Testis (tissue), 2 donors: ENCODE measurements at regions not wholly inside any gene's neighbourhood (a gene's known extent, or its start where the extent isn't known, plus 50 kb on each side); places are given as distances from the start of the nearest gene placed in this dataset.

Experiments
- CTCF ChIP-seq, 3 experiments: fragments of 450-650 bp in 2 of 3; fragments of 200-600 bp in 1 of 3; sonication (generic) in 1 of 3; IDR thresholded peaks; one replicate each; pipeline ENCODE4 v1.5.1; 2016 to 2019; ENCODE audit warnings: antibody characterized with exemption in 3 of 3, mild to moderate bottlenecking in 2 of 3, moderate library complexity in 1 of 3
- POLR2A ChIP-seq: fragments of 450-650 bp; IDR thresholded peaks from one replicate; pipeline ENCODE4 v1.6.1; 2017; ENCODE audit warnings: antibody characterized with exemption, mild to moderate bottlenecking, moderate library complexity

DNA sequence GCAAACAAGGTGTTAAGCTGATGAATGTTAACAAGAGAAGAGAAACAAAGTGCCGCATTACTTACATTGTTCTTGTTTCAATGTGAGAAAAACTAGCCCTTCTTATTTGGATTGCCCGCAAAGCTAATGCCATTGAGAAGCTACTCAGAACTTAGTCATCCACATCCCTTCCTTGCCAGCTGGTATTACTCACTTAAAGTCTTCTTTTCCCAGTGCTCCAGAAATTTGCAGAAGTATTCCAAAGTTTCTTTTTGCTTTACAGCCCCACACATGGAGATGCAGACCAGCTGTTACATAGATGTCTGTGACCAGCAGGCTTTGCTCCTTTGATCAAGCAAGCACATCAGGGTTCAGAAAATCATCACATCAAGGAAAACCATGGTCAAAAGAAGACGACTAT is 529.0 kb downstream of the TBC1D32 start:
- no peak for TF ChIP-seq POLR2A
- no peak for TF ChIP-seq CTCF (IDR thresholded peaks at IDR 0.05)
